ENCODE measurements at regions not wholly inside any gene's neighbourhood (a gene's known extent, or its start where the extent isn't known, plus 50 kb on each side); places are given as distances from the start of the nearest gene placed in this dataset.

GRCh38 chr5:6858419-6858818, 145.2 kb downstream of the TENT4A start:
- no peaks in the 10 kb centered on the region for H3K4me1 ChIP-seq (replicated peaks in 1 of 4; ENCODE audit: control insufficient read depth in 3 of 4, insufficient read depth in 4 of 4, low read length in 3 of 4)
- H4K8ac ChIP-seq (ENCODE audit: extremely low read depth, insufficient read depth, low read length), result no peak overlapping the region; the same call in none of the 2 replicates
- H3K14ac ChIP-seq (ENCODE audit: insufficient read length), result no peak overlapping the region
- DNase-seq (ENCODE audit: low read depth in 1 of 2, low spot score in 2 of 2) (no peak), FAIRE-seq (no peak)
- no peak overlapping the region for H3K4ac ChIP-seq (replicated peaks; ENCODE audit: insufficient read length, low read depth, low read length)
- no peaks in the 10 kb centered on the region for H3K27me3 ChIP-seq (replicated peaks in 1 of 4; ENCODE audit: control insufficient read depth in 3 of 4, extremely low read depth in 1 of 4, insufficient read depth in 3 of 4, low read length in 3 of 4)
- no peak overlapping the region for H2BK120ac ChIP-seq (replicated peaks; ENCODE audit: low read depth, low read length)
- no peak overlapping the region for H2BK20ac ChIP-seq (ENCODE audit: low read length)
- no peak overlapping the region for H4K91ac ChIP-seq (replicated peaks; ENCODE audit: insufficient read length, low read length)
- H3K9ac ChIP-seq (replicated peaks in 1 of 4; ENCODE audit: extremely low read depth in 1 of 4, low read depth in 3 of 4, low read length in 3 of 4), result no peak overlapping the region
- H3K36me3 ChIP-seq (ENCODE audit: control insufficient read depth in 2 of 4, insufficient read depth in 4 of 4, low read length in 3 of 4), result no peaks in the 10 kb centered on the region
- no peak overlapping the region for H3K23ac ChIP-seq (ENCODE audit: insufficient read length)
- H3K27ac ChIP-seq (ENCODE audit: low read depth, low read length), result no peak overlapping the region
- no peaks in the 10 kb centered on the region; the same call in 1 of the 2 replicates for H3K79me1 ChIP-seq (ENCODE audit: low read depth, low read length)
- POLR2A ChIA-PET (ENCODE audit: partially characterized antibody), result no interaction called here
- no peaks in the 10 kb centered on the region for H3K23me2 ChIP-seq (ENCODE audit: low read depth, low read length)
- 93% methylated on average over 7 of the region's 7 CpGs; no CpG with 5 or more reads in 1 of the 2 experiments for WGBS, 2 experiments (ENCODE audit: extremely low coverage in 1 of 2, insufficient coverage in 1 of 2, insufficient read length in 1 of 2, insufficient replicate concordance in 2 of 2, low coverage in 1 of 2, low lambda C conversion rate in 2 of 2, missing lambda C conversion rate in 1 of 2)
- H3K18ac ChIP-seq (ENCODE audit: extremely low read depth, low read length), result no peak overlapping the region
- H2BK5ac ChIP-seq (ENCODE audit: low read depth, low read length), result no peak overlapping the region
- CTCF ChIA-PET (ENCODE audit: partially characterized antibody), result interaction anchor here (1.3 kb wide), 1 partner anchor 38 kb away, joined by 9 read pairs; no protein-coding TSS in a partner anchor
- no peak overlapping the region for H3K4me3 ChIP-seq (ENCODE audit: extremely low read depth in 1 of 4, insufficient read depth in 2 of 4, low read depth in 3 of 4, low read length in 4 of 4)
- H2AFZ ChIP-seq (ENCODE audit: low read length), result no peak overlapping the region
- no peaks in the 10 kb centered on the region for H3K79me2 ChIP-seq (ENCODE audit: control insufficient read depth in 1 of 2, insufficient read depth in 2 of 2, low read length in 2 of 2)
- H3K9me3 ChIP-seq (ENCODE audit: insufficient read depth in 2 of 2, low read depth in 1 of 2, low read length in 1 of 2), result peaks cover 9 to 10% of the 10 kb centered on the region in 2 experiments
- H3K4me2 ChIP-seq (ENCODE audit: insufficient read depth in 1 of 2, low read depth in 2 of 2, low read length in 2 of 2), result no peak overlapping the region
- H2AK5ac ChIP-seq (ENCODE audit: low read depth, low read length), result no peak overlapping the region
- no peak overlapping the region for H3K56ac ChIP-seq (replicated peaks; ENCODE audit: insufficient read length, low read depth, low read length)
- H2BK12ac ChIP-seq (ENCODE audit: low read depth, low read length), result no peak overlapping the region
- H2BK15ac ChIP-seq (ENCODE audit: low read length), result no peak overlapping the region
- H4K5ac ChIP-seq (ENCODE audit: insufficient read length, low read depth, low read length), result no peak overlapping the region
- no peaks in the 10 kb centered on the region for H4K20me1 ChIP-seq (replicated peaks in 1 of 2; ENCODE audit: control insufficient read depth in 1 of 2, insufficient read depth in 2 of 2, low read length in 2 of 2)
- no peak for TF ChIP-seq SP4 (IDR thresholded peaks at IDR 0.05; ENCODE audit: low read length)
- TF ChIP-seq CBX8 (IDR thresholded peaks at IDR 0.05; ENCODE audit: borderline replicate concordance, low read depth, low read length), result no peak
- TF ChIP-seq GABPA (IDR thresholded peaks at IDR 0.05; ENCODE audit: borderline replicate concordance, insufficient read depth, low read length), result no peak
- no peak for TF ChIP-seq EGR1 (IDR thresholded peaks at IDR 0.05; ENCODE audit: borderline replicate concordance, low read depth, low read length)
- no peak for TF ChIP-seq MAFK (IDR thresholded peaks at IDR 0.05; ENCODE audit: low read depth, low read length)
- TF ChIP-seq, protein P1, sequence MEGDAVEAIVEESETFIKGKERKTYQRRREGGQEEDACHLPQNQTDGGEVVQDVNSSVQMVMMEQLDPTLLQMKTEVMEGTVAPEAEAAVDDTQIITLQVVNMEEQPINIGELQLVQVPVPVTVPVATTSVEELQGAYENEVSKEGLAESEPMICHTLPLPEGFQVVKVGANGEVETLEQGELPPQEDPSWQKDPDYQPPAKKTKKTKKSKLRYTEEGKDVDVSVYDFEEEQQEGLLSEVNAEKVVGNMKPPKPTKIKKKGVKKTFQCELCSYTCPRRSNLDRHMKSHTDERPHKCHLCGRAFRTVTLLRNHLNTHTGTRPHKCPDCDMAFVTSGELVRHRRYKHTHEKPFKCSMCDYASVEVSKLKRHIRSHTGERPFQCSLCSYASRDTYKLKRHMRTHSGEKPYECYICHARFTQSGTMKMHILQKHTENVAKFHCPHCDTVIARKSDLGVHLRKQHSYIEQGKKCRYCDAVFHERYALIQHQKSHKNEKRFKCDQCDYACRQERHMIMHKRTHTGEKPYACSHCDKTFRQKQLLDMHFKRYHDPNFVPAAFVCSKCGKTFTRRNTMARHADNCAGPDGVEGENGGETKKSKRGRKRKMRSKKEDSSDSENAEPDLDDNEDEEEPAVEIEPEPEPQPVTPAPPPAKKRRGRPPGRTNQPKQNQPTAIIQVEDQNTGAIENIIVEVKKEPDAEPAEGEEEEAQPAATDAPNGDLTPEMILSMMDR (IDR thresholded peaks at IDR 0.05; ENCODE audit: control extremely low read depth in 1 of 3, insufficient read depth in 1 of 3, low read depth in 1 of 3, low read length in 3 of 3), result no peak
- TF ChIP-seq RFX5 (IDR thresholded peaks at IDR 0.05; ENCODE audit: borderline replicate concordance, low read depth, low read length), result no peak
- TF ChIP-seq E2F6 (IDR thresholded peaks at IDR 0.05), result no peak
- no peak for TF ChIP-seq SAP30 (IDR thresholded peaks at IDR 0.05; ENCODE audit: insufficient read depth, insufficient replicate concordance, low read length)
- TF ChIP-seq KDM4A (IDR thresholded peaks at IDR 0.05; ENCODE audit: low read depth, low read length, severe bottlenecking), result no peak
- no peak for TF ChIP-seq KDM5A (IDR thresholded peaks at IDR 0.05; ENCODE audit: low read length)

All from H1 (cell line).